LoVo (cell line): ENCODE measurements at regions not wholly inside any gene's neighbourhood (a gene's known extent, or its start where the extent isn't known, plus 50 kb on each side); places are given as distances from the start of the nearest gene placed in this dataset.
"Not testable (repeated sequence)": the region's sequence is repeated elsewhere in the genome, so short reads cannot be mapped to it uniquely, and the experiment has no call there.

Experiments used
- DNase-seq: peaks from one replicate; pipeline ENCODE4 v3.0.0-alpha.2; 2016; ENCODE audit warnings: low spot score

DNA sequence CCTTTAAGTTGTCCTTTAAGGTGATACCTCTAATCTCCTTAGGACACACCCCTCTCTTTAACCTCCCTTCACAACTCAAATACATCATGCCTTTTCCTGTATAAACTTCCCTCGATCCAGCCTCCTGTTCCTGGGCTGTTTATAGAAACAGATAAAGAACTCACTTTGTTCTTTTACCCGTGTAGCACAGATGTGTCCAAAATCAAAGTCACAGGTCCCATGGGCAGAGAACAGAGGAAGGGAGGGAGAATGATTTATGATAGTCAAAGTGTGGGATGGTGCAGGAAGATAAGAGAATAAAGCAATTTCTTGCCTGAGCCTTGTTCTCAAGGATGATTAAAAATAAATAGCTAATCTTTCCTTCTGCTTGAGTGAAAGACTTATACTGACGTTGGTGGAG lies 50.3 kb upstream of the CABCOCO1 start:
- DNase-seq: no peak

DNA sequence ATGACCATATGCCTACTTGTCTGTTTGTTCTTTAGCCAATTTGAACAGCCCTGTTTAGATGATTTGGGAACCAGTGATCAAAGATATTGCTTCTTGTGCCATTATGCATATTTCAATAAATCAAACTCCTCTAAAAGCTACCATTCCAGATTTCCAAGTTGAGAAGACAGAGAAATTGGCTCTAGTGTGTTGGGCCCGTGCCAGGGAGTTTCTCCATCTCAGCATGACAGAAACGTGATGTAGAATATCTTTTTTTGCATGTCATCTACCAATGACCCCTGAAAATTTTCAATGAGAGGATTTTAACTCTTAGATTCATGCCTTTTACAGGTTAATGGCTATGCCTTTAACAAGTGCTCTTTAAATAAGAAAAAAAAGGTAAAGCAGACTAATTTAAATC lies 50.7 kb upstream of the CABCOCO1 start:
- DNase-seq: no peak

GRCh38 chr10:61609701-61610100 lies 53.0 kb upstream of the CABCOCO1 start:
- no peak for DNase-seq

DNA sequence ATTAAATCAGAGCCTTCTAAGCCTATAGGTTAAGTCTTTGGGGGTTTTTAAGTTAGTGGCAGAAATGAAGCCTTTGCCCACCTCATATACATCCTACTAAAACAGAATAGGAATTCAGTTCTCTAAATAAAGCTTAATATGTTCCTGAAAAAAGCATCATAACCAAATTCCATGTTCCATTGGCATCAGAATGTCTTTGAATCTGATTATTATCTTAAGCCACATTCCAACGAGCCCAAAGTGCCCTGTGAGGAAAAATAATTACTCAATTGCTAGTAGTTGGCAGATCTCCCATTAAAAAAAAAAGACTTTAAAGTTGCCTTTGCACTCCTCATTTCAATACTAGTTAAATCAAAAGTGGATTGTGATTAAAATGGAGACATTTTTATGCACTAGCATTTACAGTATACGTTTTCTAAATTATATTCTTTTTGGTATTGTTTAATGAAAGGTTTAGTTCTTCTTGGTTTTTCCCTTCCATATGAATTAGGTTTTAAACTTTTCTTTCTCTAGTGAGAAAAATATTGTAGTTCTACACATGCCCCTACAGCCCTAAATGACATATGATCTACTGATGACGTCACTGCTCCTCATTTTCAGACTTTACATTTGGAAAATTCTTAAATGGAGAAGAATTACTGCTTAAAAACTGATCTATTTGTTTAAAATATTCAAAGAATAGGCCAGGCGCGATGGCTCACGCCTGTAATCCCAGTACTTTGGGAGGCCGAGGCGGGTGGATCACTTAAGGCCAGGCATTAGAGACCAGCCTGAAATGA lies 54.3 kb upstream of the CABCOCO1 start:
- no peak for DNase-seq

DNA sequence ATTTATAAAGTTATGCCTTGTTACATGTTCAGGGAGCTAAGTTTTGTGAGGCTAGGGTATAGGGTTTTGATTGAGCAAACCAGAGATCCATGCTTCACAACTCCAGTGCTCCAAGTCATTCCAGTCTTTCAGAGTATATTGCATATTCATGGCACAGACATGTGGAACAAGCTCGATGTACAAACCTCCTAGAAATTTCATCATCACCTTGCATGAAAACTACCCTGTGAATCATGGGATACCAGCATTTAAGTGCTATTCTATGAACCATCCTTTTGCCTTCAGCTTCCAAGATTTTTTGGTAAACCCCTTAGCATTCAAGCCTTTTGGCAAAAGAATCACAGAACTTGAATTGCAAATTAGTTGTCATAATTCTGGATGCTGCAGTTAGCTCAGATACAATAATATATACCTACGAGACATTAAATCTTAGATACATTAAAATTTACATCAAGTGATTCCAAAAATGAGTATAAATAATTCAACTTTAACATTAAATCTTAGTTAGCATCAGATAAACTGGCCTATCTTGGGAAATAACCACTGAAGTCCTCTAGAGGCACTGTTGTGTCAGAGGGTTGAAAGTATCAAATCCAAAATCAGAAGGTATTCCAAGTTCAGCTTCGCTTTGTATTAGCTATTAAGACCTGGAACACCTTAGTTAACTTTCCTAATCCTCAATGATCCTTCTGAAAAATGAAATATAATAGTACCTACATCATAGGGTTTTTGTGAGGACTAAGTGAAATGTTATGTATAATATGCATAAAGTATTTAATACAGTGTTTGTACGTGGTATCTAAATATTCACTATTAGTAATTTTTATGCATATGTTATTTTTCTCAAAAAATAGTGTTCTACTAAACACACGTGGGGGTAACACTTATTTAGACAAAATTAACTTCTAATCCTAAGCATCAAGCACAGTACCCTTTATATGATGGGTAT lies 55.5 kb upstream of the CABCOCO1 start:
- DNase-seq: peak; percentile 6

- DNase-seq: no peak
Observed at GRCh38 chr10:61605221-61605620, 57.5 kb upstream of the CABCOCO1 start.

GRCh38 chr10:61600399-61600798 lies 62.3 kb upstream of the CABCOCO1 start:
- DNase-seq: no peak

DNA sequence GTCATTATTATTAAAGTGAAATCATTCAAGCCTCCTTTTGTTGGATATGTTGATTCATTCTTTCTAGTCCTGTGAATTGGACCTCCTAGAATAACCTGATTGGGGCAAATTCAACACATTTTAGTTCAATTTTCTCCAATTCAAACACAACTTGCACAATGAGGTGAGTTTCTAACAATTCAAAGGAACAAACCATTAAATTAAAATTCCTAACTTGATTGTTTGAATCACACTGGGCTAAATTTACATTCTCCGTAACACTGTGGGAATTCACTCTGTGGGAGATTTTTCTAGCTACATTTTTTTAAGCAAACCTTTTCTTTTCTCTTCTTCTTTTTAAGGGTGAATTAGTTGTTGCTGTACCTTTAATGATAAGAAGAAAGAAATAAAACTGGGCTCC lies 68.3 kb upstream of the CABCOCO1 start:
- no peak for DNase-seq

- no peak for DNase-seq
Observed at GRCh38 chr10:61592581-61592980, 70.1 kb upstream of the CABCOCO1 start.

DNA sequence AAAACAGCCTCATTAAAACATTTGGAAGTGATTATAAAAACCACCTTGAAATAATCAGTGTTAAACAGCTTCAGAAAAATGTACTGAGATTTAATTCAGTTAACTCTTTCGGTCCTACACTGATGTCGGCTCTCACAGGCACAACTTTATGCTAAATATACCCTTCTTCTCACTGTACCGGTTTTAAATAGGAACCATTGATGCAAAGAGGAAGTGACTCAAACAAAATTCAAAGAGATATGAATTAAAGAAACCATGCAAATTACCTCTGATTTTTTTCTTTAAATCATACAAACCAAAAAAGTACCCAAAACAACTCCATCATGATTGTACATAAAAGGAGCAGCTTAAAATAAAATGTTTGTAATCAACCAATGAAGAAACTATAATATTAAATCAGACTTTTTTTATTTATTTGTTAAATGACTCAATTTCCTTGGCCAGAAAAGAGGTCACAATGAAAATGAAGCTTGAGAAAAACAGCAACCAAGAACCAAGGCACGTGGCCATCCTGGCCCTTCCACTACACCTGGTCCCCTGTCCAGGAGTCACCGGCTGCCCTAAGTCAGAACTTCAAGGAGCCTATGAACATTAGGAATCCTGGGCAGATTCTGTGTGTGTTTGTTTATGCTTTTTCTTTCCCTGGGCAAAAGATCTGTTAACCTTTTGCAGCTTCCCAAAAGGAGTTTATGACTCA lies 73.0 kb upstream of the CABCOCO1 start:
- no peak for DNase-seq

DNA sequence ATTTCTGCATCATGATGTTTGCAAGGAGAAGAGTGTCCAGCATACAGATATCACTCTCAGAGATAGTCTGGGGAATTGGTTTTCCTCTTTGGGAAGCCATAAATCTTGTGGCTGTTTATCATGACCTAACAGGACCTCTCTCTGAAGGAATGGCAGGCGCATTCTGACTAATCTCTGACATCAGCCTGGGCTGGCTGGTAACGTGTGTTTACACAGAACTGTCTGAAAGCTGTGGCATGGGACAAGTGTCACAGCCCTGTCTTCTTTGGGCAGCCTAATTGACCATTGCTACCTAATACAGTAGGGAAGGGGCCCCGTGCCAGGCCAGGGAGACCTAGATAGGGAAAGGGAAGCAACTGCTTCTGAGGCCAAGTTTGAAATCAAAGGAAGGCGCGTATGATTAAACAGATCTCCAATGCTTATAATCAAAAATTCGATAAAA lies 73.9 kb upstream of the CABCOCO1 start:
- no peak for DNase-seq

DNA sequence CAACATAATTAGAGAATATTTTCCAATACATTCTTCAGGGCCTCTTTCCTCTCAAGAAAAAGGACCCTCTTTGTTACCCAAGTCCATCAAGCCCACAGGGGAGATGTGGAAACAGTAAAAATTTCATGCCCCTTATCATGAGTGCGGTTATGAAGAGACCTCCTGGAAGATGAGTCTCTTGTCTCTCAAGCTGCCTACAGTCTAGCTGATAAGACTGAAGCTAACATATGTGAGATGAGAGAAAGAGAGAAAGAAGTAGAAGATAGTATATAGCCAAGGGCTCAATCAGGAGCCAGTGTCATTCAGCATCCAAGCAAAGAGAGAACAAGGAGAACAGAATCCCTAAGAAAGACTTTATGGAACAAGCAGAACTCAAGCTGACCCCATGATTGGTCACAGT lies 75.9 kb upstream of the CABCOCO1 start:
- no peak for DNase-seq

DNA sequence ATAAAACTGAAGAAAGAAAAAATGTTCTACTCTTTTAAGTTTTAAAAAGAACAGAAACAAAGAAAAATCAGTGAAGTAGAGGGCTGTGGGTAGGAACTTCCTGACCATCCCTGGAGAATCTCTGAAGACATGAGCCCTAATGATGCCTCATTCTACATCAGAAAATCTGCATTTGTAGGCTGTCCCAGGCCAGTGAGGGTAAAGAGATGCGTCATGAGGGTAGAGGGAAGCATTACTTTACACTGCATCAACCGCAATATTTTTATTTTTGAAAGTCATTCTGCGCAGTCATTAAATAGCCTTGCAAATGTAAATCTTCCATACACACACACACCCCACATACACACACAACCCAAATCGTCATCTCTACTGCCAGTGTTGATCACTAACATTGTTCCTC lies 82.1 kb upstream of the CABCOCO1 start:
- no peak for DNase-seq

DNA sequence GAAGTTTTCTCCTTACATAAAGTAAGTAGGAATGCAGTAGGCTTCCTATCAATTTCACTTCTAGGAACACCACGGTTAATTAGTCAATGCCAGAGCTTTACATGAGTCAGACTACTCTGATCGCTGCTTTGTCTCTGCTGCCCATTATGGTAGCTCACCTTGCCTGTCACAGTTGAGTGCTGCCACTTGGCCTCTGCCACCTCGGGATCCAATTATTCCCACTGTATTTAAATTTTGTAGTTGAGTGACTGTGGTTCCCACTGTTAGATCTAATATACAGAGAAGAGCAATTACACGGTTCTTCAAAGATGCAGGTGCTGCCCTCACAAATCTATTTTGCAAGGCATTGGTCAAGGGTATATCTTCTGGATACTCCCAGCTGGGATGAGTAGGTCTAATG lies 92.5 kb upstream of the CABCOCO1 start:
- DNase-seq: not testable (repeated sequence)

DNA sequence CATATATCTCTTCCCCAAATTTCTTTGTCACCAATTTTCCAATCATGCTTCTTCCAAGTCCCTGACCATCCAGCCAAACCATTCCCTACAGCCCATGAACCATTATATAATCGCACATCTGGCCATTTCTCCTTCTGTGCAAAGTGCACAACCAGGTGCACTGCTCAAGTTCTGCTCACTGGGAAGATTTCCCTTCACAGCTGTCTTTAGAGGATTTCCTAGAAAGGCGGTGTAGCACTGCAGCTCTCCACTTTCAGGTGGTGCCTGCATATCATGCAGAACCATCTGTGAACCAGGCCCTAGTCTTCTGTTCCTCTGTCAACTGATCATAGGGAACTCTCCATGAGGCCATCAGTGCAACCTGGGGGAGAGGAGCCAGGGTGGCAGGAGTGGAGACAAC lies 95.0 kb upstream of the CABCOCO1 start:
- no peak for DNase-seq

GRCh38 chr10:61565819-61566560 lies 96.7 kb upstream of the CABCOCO1 start:
- DNase-seq: no peak

- DNase-seq: no peak
Observed at GRCh38 chr10:61564444-61564843, 98.3 kb upstream of the CABCOCO1 start.

DNA sequence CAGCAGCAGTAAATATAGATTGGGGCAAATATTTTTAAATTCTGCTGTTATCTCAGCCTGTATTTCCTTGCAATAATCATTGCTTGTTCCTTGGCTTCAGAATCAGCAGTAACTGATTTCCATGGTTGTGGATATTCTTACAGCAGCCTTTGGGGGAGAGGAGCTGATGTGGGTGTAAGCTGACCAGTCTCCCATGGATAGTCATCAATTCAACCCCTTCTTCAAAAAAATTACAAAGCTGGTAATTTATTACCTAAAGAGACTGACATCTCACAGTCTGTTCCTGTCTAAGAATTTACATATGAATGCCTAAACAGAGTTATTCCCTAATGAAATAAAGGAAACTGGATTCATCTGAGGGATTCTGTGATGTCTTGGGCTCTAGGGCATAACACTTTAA lies 103.1 kb upstream of the CABCOCO1 start:
- DNase-seq: no peak

- no peak for DNase-seq
Observed at GRCh38 chr10:61558188-61558587, 104.5 kb upstream of the CABCOCO1 start.

- no peak for DNase-seq
Observed at GRCh38 chr10:61554925-61555324, 101.7 kb upstream of the TMEM26 start.

DNA sequence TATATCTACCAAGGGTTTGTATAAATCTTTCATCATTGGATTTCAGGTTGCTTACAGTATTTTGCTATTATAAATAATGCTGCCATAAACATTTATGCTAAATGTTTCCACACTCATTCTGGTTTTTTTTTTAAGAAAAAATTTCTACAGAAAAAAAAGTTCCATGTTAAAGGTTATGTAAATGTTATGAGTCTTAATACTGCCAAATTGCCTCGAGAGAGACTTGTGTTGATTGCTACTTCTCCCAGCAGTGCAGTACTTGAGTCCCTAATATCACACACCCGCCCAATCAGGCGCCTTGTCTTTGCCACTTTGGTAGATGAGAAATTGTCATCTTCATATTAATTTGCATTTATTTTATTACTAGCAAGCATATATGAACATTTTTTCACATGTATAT lies 96.7 kb upstream of the TMEM26 start:
- no peak for DNase-seq

GRCh38 chr10:61548364-61548763 lies 95.2 kb upstream of the TMEM26 start:
- no peak for DNase-seq
